Suprapubic skin (tissue), 3 donors: ENCODE measurements at regions not wholly inside any gene's neighbourhood (a gene's known extent, or its start where the extent isn't known, plus 50 kb on each side); places are given as distances from the start of the nearest gene placed in this dataset.

Experiments
- CTCF ChIP-seq, 2 donors: fragments of 200-600 bp in 1 of 2; fragments of 450-650 bp in 1 of 2; sonication (generic) in 1 of 2; IDR thresholded peaks; one replicate each; pipeline ENCODE4 v1.5.1; 2016 to 2019; ENCODE audit warnings: antibody characterized with exemption in 2 of 2, mild to moderate bottlenecking in 1 of 2, moderate library complexity in 1 of 2
- POLR2A ChIP-seq, 2 donors: fragments of 450-650 bp; IDR thresholded peaks; one replicate each; pipeline ENCODE4 v1.6.1; 2017; ENCODE audit warnings: antibody characterized with exemption in 2 of 2, mild to moderate bottlenecking in 2 of 2, moderate library complexity in 2 of 2

- TF ChIP-seq POLR2A (IDR thresholded peaks at IDR 0.05) (no peak), CTCF (IDR thresholded peaks at IDR 0.05) (no peak)
Measured at GRCh38 chr16:51439271-51439670, 288.2 kb upstream of the SALL1 start.
